ENCODE measurements at regions not wholly inside any gene's neighbourhood (a gene's known extent, or its start where the extent isn't known, plus 50 kb on each side); places are given as distances from the start of the nearest gene placed in this dataset.

DNA sequence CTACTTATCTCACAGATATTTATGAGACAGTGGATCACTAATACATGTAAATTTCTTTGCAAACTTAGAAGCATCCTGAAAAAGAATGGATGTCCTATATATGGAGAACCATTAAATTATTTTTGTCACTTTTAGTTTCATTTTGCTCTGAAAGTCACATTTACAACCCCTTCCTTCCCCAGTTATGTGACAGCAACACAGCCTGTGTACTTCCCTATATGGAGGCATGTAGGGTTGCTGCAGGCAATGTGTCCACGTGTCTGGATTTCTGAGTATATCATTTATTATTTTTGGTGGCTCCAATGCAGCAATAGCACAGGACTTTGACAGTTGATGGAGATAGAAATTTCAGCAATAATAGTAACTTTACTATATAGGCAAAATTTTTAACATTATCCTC is 156.4 kb downstream of the ST8SIA4 start:
- H3K4me3 ChIP-seq (ENCODE audit: control extremely low read depth in 1 of 5, extremely low read depth in 1 of 5, insufficient read depth in 1 of 5, low read depth in 2 of 5, low read length in 4 of 5): peak overlapping the region in 1 of 5 experiments; percentile 9
- H3K4me1 ChIP-seq (ENCODE audit: control insufficient read depth in 2 of 2, insufficient read depth in 2 of 2, low read length in 2 of 2): peaks cover 4 to 8% of the 10 kb centered on the region in 2 donors
- WGBS (ENCODE audit: insufficient coverage): no CpG with 5 or more reads among the region's 1 CpG
- no peaks in the 10 kb centered on the region for H3K9me3 Mint-ChIP-seq (ENCODE audit: insufficient read depth)
- no peak for ATAC-seq (ENCODE audit: low read depth)
- H3K27me3 Mint-ChIP-seq: peaks cover 4% of the 10 kb centered on the region
- H4K20me1 ChIP-seq (ENCODE audit: control insufficient read depth, insufficient read depth, low read length, poor library complexity, severe bottlenecking): no peaks in the 10 kb centered on the region
- intact Hi-C loops (cut with micrococcal nuclease): no loop called here
- TF ChIP-seq, protein P1, sequence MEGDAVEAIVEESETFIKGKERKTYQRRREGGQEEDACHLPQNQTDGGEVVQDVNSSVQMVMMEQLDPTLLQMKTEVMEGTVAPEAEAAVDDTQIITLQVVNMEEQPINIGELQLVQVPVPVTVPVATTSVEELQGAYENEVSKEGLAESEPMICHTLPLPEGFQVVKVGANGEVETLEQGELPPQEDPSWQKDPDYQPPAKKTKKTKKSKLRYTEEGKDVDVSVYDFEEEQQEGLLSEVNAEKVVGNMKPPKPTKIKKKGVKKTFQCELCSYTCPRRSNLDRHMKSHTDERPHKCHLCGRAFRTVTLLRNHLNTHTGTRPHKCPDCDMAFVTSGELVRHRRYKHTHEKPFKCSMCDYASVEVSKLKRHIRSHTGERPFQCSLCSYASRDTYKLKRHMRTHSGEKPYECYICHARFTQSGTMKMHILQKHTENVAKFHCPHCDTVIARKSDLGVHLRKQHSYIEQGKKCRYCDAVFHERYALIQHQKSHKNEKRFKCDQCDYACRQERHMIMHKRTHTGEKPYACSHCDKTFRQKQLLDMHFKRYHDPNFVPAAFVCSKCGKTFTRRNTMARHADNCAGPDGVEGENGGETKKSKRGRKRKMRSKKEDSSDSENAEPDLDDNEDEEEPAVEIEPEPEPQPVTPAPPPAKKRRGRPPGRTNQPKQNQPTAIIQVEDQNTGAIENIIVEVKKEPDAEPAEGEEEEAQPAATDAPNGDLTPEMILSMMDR (IDR thresholded peaks at IDR 0.05): no peak
- no peak for TF ChIP-seq EZH2 (IDR thresholded peaks at IDR 0.05; ENCODE audit: borderline replicate concordance, insufficient read depth, low read depth, low read length, poor library complexity, severe bottlenecking)
- H2AFZ ChIP-seq (ENCODE audit: insufficient read depth, low read depth, low read length, poor library complexity, severe bottlenecking): peak overlapping the region; percentile 39
- H3K79me2 ChIP-seq (ENCODE audit: control insufficient read depth, insufficient read depth, low read length): no peaks in the 10 kb centered on the region
- H3K4me3 Mint-ChIP-seq: no peak overlapping the region
- H3K9me3 ChIP-seq (ENCODE audit: control extremely low read depth in 1 of 3, control insufficient read depth in 2 of 3, insufficient read depth in 1 of 3, low read length in 2 of 3): no peaks in the 10 kb centered on the region
- no peaks in the 10 kb centered on the region for H3K36me3 ChIP-seq (replicated peaks in 1 of 2; ENCODE audit: control extremely low read depth in 1 of 2, control insufficient read depth in 1 of 2, extremely low read depth in 1 of 2, insufficient read depth in 2 of 2, low read length in 1 of 2)
- no peak overlapping the region for H3K9ac ChIP-seq (ENCODE audit: low read length)
- no peaks in the 10 kb centered on the region for H3K27me3 ChIP-seq (replicated peaks in 1 of 4; ENCODE audit: control extremely low read depth in 1 of 4, control insufficient read depth in 3 of 4, insufficient read depth in 4 of 4, low read length in 3 of 4)
- DNase-seq: peak; percentile 14
- H3K27ac Mint-ChIP-seq: no peak overlapping the region
- H3K27ac ChIP-seq (ENCODE audit: low read length in 2 of 2): no peak overlapping the region
- POLR2A ChIA-PET: no interaction called here
- CTCF ChIA-PET: no interaction called here
- peaks cover 6% of the 10 kb centered on the region for H3K4me1 Mint-ChIP-seq
- H3K4me2 ChIP-seq (replicated peaks; ENCODE audit: low read depth, low read length, poor library complexity, severe bottlenecking): peak overlapping the region; percentile 36

DNA sequence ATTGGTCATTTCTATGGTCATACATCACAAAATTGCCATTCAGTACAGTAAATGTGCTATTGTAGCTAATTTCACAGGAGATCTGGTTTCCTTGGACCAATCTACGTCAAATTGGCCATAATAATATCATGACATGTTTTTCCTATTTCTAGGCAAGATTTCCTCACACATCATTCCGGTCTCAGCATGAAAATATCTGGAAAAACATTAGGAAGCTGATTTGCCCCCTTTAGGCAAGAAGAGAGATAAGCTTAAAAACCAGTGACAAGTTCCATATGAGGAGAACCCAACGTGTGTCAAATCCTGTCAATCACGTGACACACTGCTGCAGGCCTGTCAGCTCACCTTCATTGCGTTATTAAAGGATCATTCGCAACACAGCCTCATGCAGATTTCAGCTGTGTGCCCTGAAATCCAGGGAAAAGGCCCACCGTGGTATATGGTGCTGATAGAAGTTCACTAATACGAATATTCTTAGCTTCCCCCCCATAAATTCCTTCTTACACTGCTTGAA is 153.3 kb downstream of the ST8SIA4 start:
- POLR2A ChIA-PET: no interaction called here

More for the DNA sequence above, 153.3 kb downstream of the ST8SIA4 start:
- ATAC-seq (ENCODE audit: low read depth) (no peak), DNase-seq (no peak)
- Mint-ChIP-seq H3K9me3 (ENCODE audit: insufficient read depth) (no peaks in the 10 kb centered on the region), H3K4me3 (no peak overlapping the region), H3K27me3 (peaks cover 7% of the 10 kb centered on the region), H3K4me1 (peaks cover 6% of the 10 kb centered on the region), H3K27ac (no peak overlapping the region)
- Histone ChIP-seq H3K9ac (ENCODE audit: low read length) (no peak overlapping the region), H3K27me3 (replicated peaks in 1 of 4; ENCODE audit: control extremely low read depth in 1 of 4, control insufficient read depth in 3 of 4, insufficient read depth in 4 of 4, low read length in 3 of 4) (no peaks in the 10 kb centered on the region), H3K9me3 (ENCODE audit: control extremely low read depth in 1 of 3, control insufficient read depth in 2 of 3, insufficient read depth in 1 of 3, low read length in 2 of 3) (no peaks in the 10 kb centered on the region), H3K4me3 (ENCODE audit: control extremely low read depth in 1 of 5, extremely low read depth in 1 of 5, insufficient read depth in 1 of 5, low read depth in 2 of 5, low read length in 4 of 5) (no peak overlapping the region), H3K79me2 (ENCODE audit: control insufficient read depth, insufficient read depth, low read length) (no peaks in the 10 kb centered on the region), H3K4me2 (replicated peaks; ENCODE audit: low read depth, low read length, poor library complexity, severe bottlenecking) (no peak overlapping the region), H3K27ac (ENCODE audit: low read length in 2 of 2) (no peak overlapping the region), H3K36me3 (replicated peaks in 1 of 2; ENCODE audit: control extremely low read depth in 1 of 2, control insufficient read depth in 1 of 2, extremely low read depth in 1 of 2, insufficient read depth in 2 of 2, low read length in 1 of 2) (no peaks in the 10 kb centered on the region), H3K4me1 (ENCODE audit: control insufficient read depth in 2 of 2, insufficient read depth in 2 of 2, low read length in 2 of 2) (peaks cover 4 to 8% of the 10 kb centered on the region in 2 donors), H4K20me1 (ENCODE audit: control insufficient read depth, insufficient read depth, low read length, poor library complexity, severe bottlenecking) (no peaks in the 10 kb centered on the region), H2AFZ (ENCODE audit: insufficient read depth, low read depth, low read length, poor library complexity, severe bottlenecking) (no peak overlapping the region)
- CTCF ChIA-PET: interaction anchor here (1.4 kb wide), 1 partner anchor 14 kb away, joined by 4 read pairs; no protein-coding TSS in a partner anchor
- 90% methylated on average over 4 of the region's 8 CpGs for WGBS (ENCODE audit: insufficient coverage)
- TF ChIP-seq, protein P1 (IDR thresholded peaks at IDR 0.05): no peak
- no peak for TF ChIP-seq EZH2 (IDR thresholded peaks at IDR 0.05; ENCODE audit: borderline replicate concordance, insufficient read depth, low read depth, low read length, poor library complexity, severe bottlenecking)
- intact Hi-C loops (cut with micrococcal nuclease): no loop called here

All from B cell (primary cell).